DOHH2 (cell line): ENCODE measurements at regions not wholly inside any gene's neighbourhood (a gene's known extent, or its start where the extent isn't known, plus 50 kb on each side); places are given as distances from the start of the nearest gene placed in this dataset.
"Not testable (repeated sequence)": the region's sequence is repeated elsewhere in the genome, so short reads cannot be mapped to it uniquely, and the experiment has no call there.

Experiments used
- H3F3A ChIP-seq: fragments of 200-600 bp; sonication (generic), shearing (Covaris generic); 2 replicates; pipeline ENCODE4 v1.6.0; 2016; ENCODE audit warnings: antibody characterized with exemption, mild to moderate bottlenecking; ENCODE audit not compliant: control insufficient read depth, insufficient read depth
- H3K27ac ChIP-seq: fragments of 200-600 bp; sonication (generic); 2 replicates; pipeline ENCODE4 v1.5.1; 2014; ENCODE audit warnings: low read depth, mild to moderate bottlenecking, low read length, moderate library complexity
- H3K27me3 ChIP-seq: fragments of 200-600 bp; sonication (generic); 2 replicates; pipeline ENCODE4 v1.6.1; 2014; ENCODE audit warnings: mild to moderate bottlenecking, low read length, mixed read lengths; ENCODE audit not compliant: control insufficient read depth
- H3K36me3 ChIP-seq: fragments of 200-600 bp; sonication (generic); 2 replicates; pipeline ENCODE4 v1.6.1; 2014; ENCODE audit warnings: mild to moderate bottlenecking, low read length, moderate library complexity, mixed read lengths; ENCODE audit not compliant: control insufficient read depth
- H3K4me1 ChIP-seq: fragments of 200-600 bp; sonication (generic); 2 replicates; pipeline ENCODE4 v1.6.1; 2014; ENCODE audit warnings: mild to moderate bottlenecking, low read length, mixed read lengths; ENCODE audit not compliant: control insufficient read depth
- H3K4me2 ChIP-seq: fragments of 200-600 bp; sonication (generic); 2 replicates; pipeline ENCODE4 v1.6.0; 2014; ENCODE audit warnings: mild to moderate bottlenecking, low read length, moderate library complexity
- H3K4me3 ChIP-seq: fragments of 200-600 bp; sonication (generic); 2 replicates; pipeline ENCODE4 v1.5.1; 2014; ENCODE audit warnings: mild to moderate bottlenecking, low read length, mixed read lengths
- H3K79me2 ChIP-seq: fragments of 200-600 bp; sonication (generic); 2 replicates; pipeline ENCODE4 v1.6.1; 2014; ENCODE audit warnings: mild to moderate bottlenecking, low read length, mixed read lengths; ENCODE audit not compliant: control insufficient read depth
- H3K9me2 ChIP-seq: fragments of 200-600 bp; sonication (generic); replicated peaks from 2 replicates; pipeline ENCODE4 v1.6.1; 2014; ENCODE audit warnings: mild to moderate bottlenecking, low read length, mixed read lengths; ENCODE audit not compliant: control insufficient read depth
- H3K9me3 ChIP-seq: fragments of 200-600 bp; sonication (generic); 2 replicates; pipeline ENCODE4 v1.6.1; 2014; ENCODE audit warnings: antibody characterized with exemption, low read length, mixed read lengths; ENCODE audit not compliant: control insufficient read depth, insufficient read depth
- H4K20me1 ChIP-seq: fragments of 200-600 bp; sonication (generic); 2 replicates; pipeline ENCODE4 v1.6.0; 2014; ENCODE audit warnings: low read depth, mild to moderate bottlenecking, antibody characterized with exemption, low read length, moderate library complexity; ENCODE audit not compliant: control insufficient read depth, insufficient read depth
- CTCF ChIP-seq: fragments of 200-600 bp; sonication (generic); IDR thresholded peaks from one replicate; pipeline ENCODE4 v1.5.1; 2014; ENCODE audit warnings: antibody characterized with exemption, mild to moderate bottlenecking, low read depth, low read length; ENCODE audit not compliant: poor library complexity, severe bottlenecking
- EZH2phosphoT487 ChIP-seq: fragments of 200-600 bp; sonication (generic); IDR thresholded peaks from 2 replicates; pipeline ENCODE4 v1.6.1; 2017; ENCODE audit warnings: borderline replicate concordance, mild to moderate bottlenecking, antibody characterized with exemption, low read length, moderate library complexity, mixed read lengths

DNA sequence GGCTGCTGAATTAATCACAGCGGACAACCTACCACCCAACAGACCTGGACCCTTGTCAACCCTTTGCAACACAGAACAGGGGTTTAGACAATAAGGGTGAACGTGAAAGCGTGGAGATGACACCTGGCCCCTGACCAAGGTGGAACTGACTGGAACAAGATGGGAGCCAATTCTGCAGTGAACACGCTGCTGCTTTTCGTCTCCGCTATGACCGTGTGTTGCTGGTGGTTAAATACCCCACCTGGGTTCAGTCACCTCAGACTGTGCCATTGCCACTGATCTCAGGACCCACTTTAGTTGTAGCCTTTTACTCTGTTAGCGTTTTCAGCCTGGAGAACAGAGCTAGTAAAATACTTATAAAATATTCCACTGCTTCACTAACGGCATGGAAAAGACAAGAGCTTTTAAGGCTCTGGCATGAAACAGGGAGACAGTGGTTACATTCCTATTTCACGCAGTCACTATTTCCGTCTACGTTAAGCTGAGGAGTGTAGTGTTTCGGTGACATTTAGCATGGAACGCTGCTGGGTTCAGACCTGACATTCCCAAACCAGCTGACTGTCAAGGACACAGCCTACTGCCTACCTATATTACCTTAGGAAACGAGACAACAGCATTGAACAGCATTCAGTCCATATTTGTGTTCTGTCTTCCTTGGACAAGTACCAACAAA, 119.5 kb upstream of the PRSS1 start:
- Histone ChIP-seq H3K79me2 (no peaks in the 10 kb centered on the region), H3K27me3 (peaks cover 42% of the 10 kb centered on the region), H3K4me1 (no peaks in the 10 kb centered on the region), H4K20me1 (no peaks in the 10 kb centered on the region), H3K4me2 (no peak overlapping the region), H3K27ac (no peak overlapping the region), H3F3A (no peaks in the 10 kb centered on the region), H3K36me3 (no peaks in the 10 kb centered on the region), H3K9me3 (no peaks in the 10 kb centered on the region), H3K4me3 (no peak overlapping the region), H3K9me2 (no peaks in the 10 kb centered on the region)
- no peak for TF ChIP-seq CTCF
- TF ChIP-seq EZH2phosphoT487 = no peak

- no peaks in the 10 kb centered on the region for H3K79me2 ChIP-seq
- peaks cover 43% of the 10 kb centered on the region for H3K27me3 ChIP-seq
- no peak for TF ChIP-seq CTCF
- no peak for TF ChIP-seq EZH2phosphoT487
- H3K9me3 ChIP-seq = no peaks in the 10 kb centered on the region
- H3K4me2 ChIP-seq = no peak overlapping the region
- no peaks in the 10 kb centered on the region for H3K36me3 ChIP-seq
- no peaks in the 10 kb centered on the region for H3K9me2 ChIP-seq
- no peaks in the 10 kb centered on the region for H4K20me1 ChIP-seq
- no peak overlapping the region for H3K4me3 ChIP-seq
- no peaks in the 10 kb centered on the region for H3K4me1 ChIP-seq
- H3K27ac ChIP-seq = no peak overlapping the region
- H3F3A ChIP-seq = no peaks in the 10 kb centered on the region
Measured at GRCh38 chr7:142628945-142629344, 120.3 kb upstream of the PRSS1 start.

GRCh38 chr7:142627223-142627622, 122.0 kb upstream of the PRSS1 start:
- H3K27me3 ChIP-seq = peaks cover 50% of the 10 kb centered on the region
- H3K79me2 ChIP-seq, H4K20me1 ChIP-seq, H3K4me3 ChIP-seq, H3K4me1 ChIP-seq, H3K9me3 ChIP-seq, H3F3A ChIP-seq, H3K36me3 ChIP-seq, H3K9me2 ChIP-seq, H3K4me2 ChIP-seq, H3K27ac ChIP-seq: not testable (repeated sequence)

GRCh38 chr7:142626420-142627035, 122.7 kb upstream of the PRSS1 start:
- no peaks in the 10 kb centered on the region for H3K36me3 ChIP-seq
- peaks cover 46% of the 10 kb centered on the region for H3K27me3 ChIP-seq
- H4K20me1 ChIP-seq = no peaks in the 10 kb centered on the region
- no peaks in the 10 kb centered on the region for H3K4me1 ChIP-seq
- H3K9me3 ChIP-seq = no peaks in the 10 kb centered on the region
- no peak for TF ChIP-seq EZH2phosphoT487
- peak; percentile 94 for TF ChIP-seq CTCF
- H3F3A ChIP-seq = no peaks in the 10 kb centered on the region
- H3K4me3 ChIP-seq = no peak overlapping the region
- no peaks in the 10 kb centered on the region for H3K9me2 ChIP-seq
- no peak overlapping the region for H3K27ac ChIP-seq
- no peak overlapping the region for H3K4me2 ChIP-seq
- no peaks in the 10 kb centered on the region for H3K79me2 ChIP-seq

DNA sequence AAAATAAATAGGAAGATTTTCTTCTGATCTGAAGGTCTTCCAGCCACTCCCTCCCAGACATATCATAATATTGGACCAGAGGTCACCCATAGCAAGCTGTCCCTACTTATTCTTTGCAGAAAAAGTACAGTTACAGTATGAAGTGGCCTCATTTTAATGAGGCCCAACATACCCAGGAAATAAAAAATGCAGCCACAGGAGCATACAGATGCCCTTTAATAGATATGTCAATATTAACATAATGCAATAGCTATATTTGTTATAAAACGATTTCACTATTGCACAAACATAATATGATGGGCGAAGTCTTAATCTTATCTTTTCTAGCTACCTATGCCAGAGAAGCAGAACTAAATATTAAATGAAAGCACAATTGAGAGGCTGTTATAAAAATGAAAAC, 124.1 kb upstream of the PRSS1 start:
- not testable (repeated sequence) for H3K4me2 ChIP-seq, H3K9me3 ChIP-seq, H3K4me3 ChIP-seq, H3K27ac ChIP-seq, H3K36me3 ChIP-seq, H3K9me2 ChIP-seq, H3K79me2 ChIP-seq, H4K20me1 ChIP-seq, H3F3A ChIP-seq, H3K4me1 ChIP-seq
- H3K27me3 ChIP-seq = peaks cover 41% of the 10 kb centered on the region
